ENCODE measurements at regions not wholly inside any gene's neighbourhood (a gene's known extent, or its start where the extent isn't known, plus 50 kb on each side); places are given as distances from the start of the nearest gene placed in this dataset.

GRCh38 chr6:48990739-48991138, 472.3 kb downstream of the MMUT start (continued):
- no peak for TF ChIP-seq BCL3 (IDR thresholded peaks at IDR 0.05; ENCODE audit: borderline replicate concordance, insufficient read depth, low read depth, low read length, poor library complexity, severe bottlenecking)
- TF ChIP-seq E2F8 (IDR thresholded peaks at IDR 0.05; ENCODE audit: low read depth, partially characterized antibody), result no peak
- TF ChIP-seq YY1 (IDR thresholded peaks at IDR 0.05; ENCODE audit: low read depth, low read length), result no peak
- TF ChIP-seq SUPT20H (IDR thresholded peaks at IDR 0.05; ENCODE audit: borderline replicate concordance, control insufficient read depth, low read depth, low read length), result no peak

- SMC1A ChIA-PET (ENCODE audit: uncharacterized antibody, unreplicated experiment), result no interaction called here
- FAIRE-seq, result no peak
- no TSS peak for BruUV-seq (replicated peaks)
- Histone ChIP-seq H4K20me1 (ENCODE audit: control insufficient read depth, insufficient read depth) (no peaks in the 10 kb centered on the region), H3K4me2 (ENCODE audit: control insufficient read depth, insufficient read depth) (no peak overlapping the region), H3K79me2 (ENCODE audit: control insufficient read depth, insufficient read depth, low read length) (no peaks in the 10 kb centered on the region), H3K27me3 (replicated peaks in 1 of 2; ENCODE audit: control insufficient read depth in 2 of 2, insufficient read depth in 2 of 2, low read length in 1 of 2) (no peaks in the 10 kb centered on the region), H3K27ac (ENCODE audit: control insufficient read depth, insufficient read depth) (no peak overlapping the region), H3K9me3 (replicated peaks; ENCODE audit: control insufficient read depth, insufficient read depth, low read length) (no peaks in the 10 kb centered on the region; the same call in 2 of the 3 replicates), H3K4me1 (ENCODE audit: control insufficient read depth, insufficient read depth, low read length) (no peaks in the 10 kb centered on the region), H3K4me3 (no peak overlapping the region), H2AFZ (ENCODE audit: control insufficient read depth, low read depth, low read length) (no peak overlapping the region), H3K36me3 (ENCODE audit: control insufficient read depth in 2 of 2, insufficient read depth in 2 of 2, low read length in 1 of 2) (no peaks in the 10 kb centered on the region), H3K9ac (ENCODE audit: control insufficient read depth, insufficient read depth, low read length) (no peak overlapping the region)
- RAD21 ChIA-PET (ENCODE audit: unreplicated experiment), result no interaction called here
- 43% methylated on average over 4 of the region's 4 CpGs for WGBS (ENCODE audit: insufficient coverage, insufficient replicate concordance, low lambda C conversion rate, missing lambda C conversion rate)
- no peak for DNase-seq (ENCODE audit: low read depth, low spot score)
- no peak for TF ChIP-seq NR2F1 (conservative IDR thresholded peaks at IDR 0.05)
- no peak for TF ChIP-seq STAT3 (IDR thresholded peaks at IDR 0.05; ENCODE audit: low read depth, low read length)
- no peak for TF ChIP-seq IKZF1 (conservative IDR thresholded peaks at IDR 0.05)
- no peak for TF ChIP-seq NFIC (IDR thresholded peaks at IDR 0.05; ENCODE audit: low read depth, low read length)
- TF ChIP-seq TCF12 (IDR thresholded peaks at IDR 0.05; ENCODE audit: low read depth, low read length), result no peak
- TF ChIP-seq CEBPZ (IDR thresholded peaks at IDR 0.05; ENCODE audit: low read depth, low read length), result no peak
- TF ChIP-seq JUNB (IDR thresholded peaks at IDR 0.05), result no peak
- no peak for TF ChIP-seq MYC (IDR thresholded peaks at IDR 0.05; ENCODE audit: insufficient read depth, insufficient read length, insufficient replicate concordance, low read length, severe bottlenecking)
- TF ChIP-seq NFXL1 (IDR thresholded peaks at IDR 0.05; ENCODE audit: borderline replicate concordance), result no peak
- no peak for ATAC-seq
- POLR2A ChIA-PET, result no interaction called here
- CTCF ChIA-PET, result no interaction called here
- in situ Hi-C loops (cut with MboI), result no loop called here
- intact Hi-C loops (cut with micrococcal nuclease; ENCODE audit: unreplicated experiment), result no loop called here
Observed at GRCh38 chr6:48986845-48987244, 476.2 kb downstream of the MMUT start.

All from GM12878 (cell line).